ENCODE measurements at regions not wholly inside any gene's neighbourhood (a gene's known extent, or its start where the extent isn't known, plus 50 kb on each side); places are given as distances from the start of the nearest gene placed in this dataset.
A peak's percentile ranks its signal among the peaks of the same experiment; 100 is the strongest.

GRCh38 chr15:95410757-95411156, 919.7 kb upstream of the NR2F2 start:
- Mint-ChIP-seq H3K4me1 (ENCODE audit: low read depth) (peaks cover 5% of the 10 kb centered on the region), H3K36me3 (ENCODE audit: low read depth) (no peaks in the 10 kb centered on the region), H3K27ac (no peak overlapping the region), H3K27me3 (no peaks in the 10 kb centered on the region), H3K4me3 (no peak overlapping the region), H3K9me3 (no peaks in the 10 kb centered on the region)
- DNase-seq = no peak

GRCh38 chr15:95416576-95416975, 913.9 kb upstream of the NR2F2 start:
- Mint-ChIP-seq H3K27ac (no peak overlapping the region), H3K27me3 (no peaks in the 10 kb centered on the region), H3K36me3 (ENCODE audit: low read depth) (no peaks in the 10 kb centered on the region), H3K4me3 (no peak overlapping the region), H3K9me3 (peaks cover 10% of the 10 kb centered on the region), H3K4me1 (ENCODE audit: low read depth) (no peaks in the 10 kb centered on the region)
- DNase-seq = no peak

GRCh38 chr15:95417761-95418160, 912.7 kb upstream of the NR2F2 start:
- no peak overlapping the region for H3K27ac Mint-ChIP-seq
- H3K27me3 Mint-ChIP-seq = no peaks in the 10 kb centered on the region
- H3K9me3 Mint-ChIP-seq = peaks cover 17% of the 10 kb centered on the region
- H3K4me1 Mint-ChIP-seq (ENCODE audit: low read depth) = no peaks in the 10 kb centered on the region
- no peak for DNase-seq
- H3K4me3 Mint-ChIP-seq = no peak overlapping the region
- no peaks in the 10 kb centered on the region for H3K36me3 Mint-ChIP-seq (ENCODE audit: low read depth)

- Mint-ChIP-seq H3K9me3 (peaks cover 24% of the 10 kb centered on the region), H3K4me3 (no peak overlapping the region), H3K4me1 (ENCODE audit: low read depth) (no peaks in the 10 kb centered on the region), H3K27me3 (no peaks in the 10 kb centered on the region), H3K36me3 (ENCODE audit: low read depth) (no peaks in the 10 kb centered on the region), H3K27ac (no peak overlapping the region)
- no peak for DNase-seq
Measured at GRCh38 chr15:95422255-95422654, 908.2 kb upstream of the NR2F2 start.

- DNase-seq = no peak
- Mint-ChIP-seq H3K9me3 (peaks cover 20% of the 10 kb centered on the region), H3K27ac (no peak overlapping the region), H3K27me3 (no peaks in the 10 kb centered on the region), H3K36me3 (ENCODE audit: low read depth) (no peaks in the 10 kb centered on the region), H3K4me1 (ENCODE audit: low read depth) (no peaks in the 10 kb centered on the region), H3K4me3 (no peak overlapping the region)
Measured at GRCh38 chr15:95425859-95426258, 904.6 kb upstream of the NR2F2 start.

GRCh38 chr15:95429345-95429744, 901.2 kb upstream of the NR2F2 start:
- Mint-ChIP-seq H3K4me1 (ENCODE audit: low read depth) (no peaks in the 10 kb centered on the region), H3K27me3 (peaks cover 4% of the 10 kb centered on the region), H3K36me3 (ENCODE audit: low read depth) (no peaks in the 10 kb centered on the region), H3K9me3 (peaks cover 4% of the 10 kb centered on the region), H3K4me3 (no peak overlapping the region), H3K27ac (no peak overlapping the region)
- no peak for DNase-seq

- Mint-ChIP-seq H3K27me3 (peaks cover 4% of the 10 kb centered on the region), H3K4me3 (no peak overlapping the region), H3K36me3 (ENCODE audit: low read depth) (no peaks in the 10 kb centered on the region), H3K4me1 (ENCODE audit: low read depth) (no peaks in the 10 kb centered on the region), H3K27ac (no peak overlapping the region), H3K9me3 (peaks cover 4% of the 10 kb centered on the region)
- no peak for DNase-seq
Measured at GRCh38 chr15:95431518-95431917, 899.0 kb upstream of the NR2F2 start.

- H3K36me3 Mint-ChIP-seq (ENCODE audit: low read depth) = no peaks in the 10 kb centered on the region
- no peak overlapping the region for H3K27ac Mint-ChIP-seq
- no peak overlapping the region for H3K4me3 Mint-ChIP-seq
- H3K27me3 Mint-ChIP-seq = peaks cover 4% of the 10 kb centered on the region
- DNase-seq = no peak
- no peaks in the 10 kb centered on the region for H3K9me3 Mint-ChIP-seq
- H3K4me1 Mint-ChIP-seq (ENCODE audit: low read depth) = no peaks in the 10 kb centered on the region
Measured at GRCh38 chr15:95432878-95433405, 897.6 kb upstream of the NR2F2 start.

- no peaks in the 10 kb centered on the region for H3K27me3 Mint-ChIP-seq
- H3K9me3 Mint-ChIP-seq = no peaks in the 10 kb centered on the region
Measured at GRCh38 chr15:95439922-95440376, 890.6 kb upstream of the NR2F2 start.

GRCh38 chr15:95440712-95441111, 889.8 kb upstream of the NR2F2 start:
- Mint-ChIP-seq H3K27ac (no peak overlapping the region), H3K36me3 (ENCODE audit: low read depth) (no peaks in the 10 kb centered on the region), H3K27me3 (no peaks in the 10 kb centered on the region), H3K4me3 (no peak overlapping the region), H3K9me3 (no peaks in the 10 kb centered on the region), H3K4me1 (ENCODE audit: low read depth) (peaks cover 8% of the 10 kb centered on the region)
- no peak for DNase-seq

More at GRCh38 chr15:95439922-95440376, 890.6 kb upstream of the NR2F2 start:
- DNase-seq = no peak
- H3K27ac Mint-ChIP-seq = no peak overlapping the region
- H3K36me3 Mint-ChIP-seq (ENCODE audit: low read depth) = no peaks in the 10 kb centered on the region
- H3K4me3 Mint-ChIP-seq = no peak overlapping the region
- peaks cover 2% of the 10 kb centered on the region for H3K4me1 Mint-ChIP-seq (ENCODE audit: low read depth)

GRCh38 chr15:95442107-95442719, 888.3 kb upstream of the NR2F2 start:
- no peak overlapping the region for H3K27ac Mint-ChIP-seq
- no peaks in the 10 kb centered on the region for H3K27me3 Mint-ChIP-seq
- H3K4me3 Mint-ChIP-seq = no peak overlapping the region
- DNase-seq = no peak
- peaks cover 19% of the 10 kb centered on the region for H3K4me1 Mint-ChIP-seq (ENCODE audit: low read depth)
- no peaks in the 10 kb centered on the region for H3K9me3 Mint-ChIP-seq
- no peaks in the 10 kb centered on the region for H3K36me3 Mint-ChIP-seq (ENCODE audit: low read depth)

- H3K27ac Mint-ChIP-seq = no peak overlapping the region
- H3K4me3 Mint-ChIP-seq = no peak overlapping the region
- H3K9me3 Mint-ChIP-seq = no peaks in the 10 kb centered on the region
- peaks cover 9% of the 10 kb centered on the region for H3K27me3 Mint-ChIP-seq
- DNase-seq = no peak
- no peaks in the 10 kb centered on the region for H3K36me3 Mint-ChIP-seq (ENCODE audit: low read depth)
- H3K4me1 Mint-ChIP-seq (ENCODE audit: low read depth) = peaks cover 31% of the 10 kb centered on the region
Measured at GRCh38 chr15:95444860-95445259, 885.6 kb upstream of the NR2F2 start.

- Mint-ChIP-seq H3K9me3 (no peaks in the 10 kb centered on the region), H3K4me1 (ENCODE audit: low read depth) (peaks cover 31% of the 10 kb centered on the region), H3K4me3 (peak overlapping the region; percentile 25), H3K36me3 (ENCODE audit: low read depth) (no peaks in the 10 kb centered on the region), H3K27ac (peak overlapping the region; percentile 9), H3K27me3 (peaks cover 9% of the 10 kb centered on the region)
- no peak for DNase-seq
Measured at GRCh38 chr15:95446854-95447253, 883.6 kb upstream of the NR2F2 start.

GRCh38 chr15:95447486-95447885, 883.0 kb upstream of the NR2F2 start:
- DNase-seq = no peak
- H3K4me3 Mint-ChIP-seq = no peak overlapping the region
- no peaks in the 10 kb centered on the region for H3K36me3 Mint-ChIP-seq (ENCODE audit: low read depth)
- H3K27me3 Mint-ChIP-seq = peaks cover 9% of the 10 kb centered on the region
- H3K27ac Mint-ChIP-seq = no peak overlapping the region
- H3K4me1 Mint-ChIP-seq (ENCODE audit: low read depth) = peaks cover 31% of the 10 kb centered on the region
- no peaks in the 10 kb centered on the region for H3K9me3 Mint-ChIP-seq

- H3K27ac Mint-ChIP-seq = no peak overlapping the region
- no peaks in the 10 kb centered on the region for H3K9me3 Mint-ChIP-seq
- H3K4me1 Mint-ChIP-seq (ENCODE audit: low read depth) = peaks cover 31% of the 10 kb centered on the region
- no peaks in the 10 kb centered on the region for H3K36me3 Mint-ChIP-seq (ENCODE audit: low read depth)
- DNase-seq = no peak
- no peak overlapping the region for H3K4me3 Mint-ChIP-seq
- H3K27me3 Mint-ChIP-seq = peaks cover 9% of the 10 kb centered on the region
Measured at GRCh38 chr15:95448531-95449229, 881.8 kb upstream of the NR2F2 start.
